ENCODE measurements at regions not wholly inside any gene's neighbourhood (a gene's known extent, or its start where the extent isn't known, plus 50 kb on each side); places are given as distances from the start of the nearest gene placed in this dataset.

GRCh38 chr1:115409094-115410015, 71.3 kb upstream of the NGF start (continued):
- TF ChIP-seq ZFAT (CRISPR knock-in tag; conservative IDR thresholded peaks at IDR 0.05) (no peak), ZNF552 (CRISPR knock-in tag; IDR thresholded peaks at IDR 0.05; ENCODE audit: borderline replicate concordance) (no peak), REPIN1 (CRISPR knock-in tag; IDR thresholded peaks at IDR 0.05; ENCODE audit: borderline replicate concordance, low read depth) (no peak), KDM3A (CRISPR knock-in tag; IDR thresholded peaks at IDR 0.05; ENCODE audit: low read depth) (no peak)
- TF ChIP-seq, protein P1, sequence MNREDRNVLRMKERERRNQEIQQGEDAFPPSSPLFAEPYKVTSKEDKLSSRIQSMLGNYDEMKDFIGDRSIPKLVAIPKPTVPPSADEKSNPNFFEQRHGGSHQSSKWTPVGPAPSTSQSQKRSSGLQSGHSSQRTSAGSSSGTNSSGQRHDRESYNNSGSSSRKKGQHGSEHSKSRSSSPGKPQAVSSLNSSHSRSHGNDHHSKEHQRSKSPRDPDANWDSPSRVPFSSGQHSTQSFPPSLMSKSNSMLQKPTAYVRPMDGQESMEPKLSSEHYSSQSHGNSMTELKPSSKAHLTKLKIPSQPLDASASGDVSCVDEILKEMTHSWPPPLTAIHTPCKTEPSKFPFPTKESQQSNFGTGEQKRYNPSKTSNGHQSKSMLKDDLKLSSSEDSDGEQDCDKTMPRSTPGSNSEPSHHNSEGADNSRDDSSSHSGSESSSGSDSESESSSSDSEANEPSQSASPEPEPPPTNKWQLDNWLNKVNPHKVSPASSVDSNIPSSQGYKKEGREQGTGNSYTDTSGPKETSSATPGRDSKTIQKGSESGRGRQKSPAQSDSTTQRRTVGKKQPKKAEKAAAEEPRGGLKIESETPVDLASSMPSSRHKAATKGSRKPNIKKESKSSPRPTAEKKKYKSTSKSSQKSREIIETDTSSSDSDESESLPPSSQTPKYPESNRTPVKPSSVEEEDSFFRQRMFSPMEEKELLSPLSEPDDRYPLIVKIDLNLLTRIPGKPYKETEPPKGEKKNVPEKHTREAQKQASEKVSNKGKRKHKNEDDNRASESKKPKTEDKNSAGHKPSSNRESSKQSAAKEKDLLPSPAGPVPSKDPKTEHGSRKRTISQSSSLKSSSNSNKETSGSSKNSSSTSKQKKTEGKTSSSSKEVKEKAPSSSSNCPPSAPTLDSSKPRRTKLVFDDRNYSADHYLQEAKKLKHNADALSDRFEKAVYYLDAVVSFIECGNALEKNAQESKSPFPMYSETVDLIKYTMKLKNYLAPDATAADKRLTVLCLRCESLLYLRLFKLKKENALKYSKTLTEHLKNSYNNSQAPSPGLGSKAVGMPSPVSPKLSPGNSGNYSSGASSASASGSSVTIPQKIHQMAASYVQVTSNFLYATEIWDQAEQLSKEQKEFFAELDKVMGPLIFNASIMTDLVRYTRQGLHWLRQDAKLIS (CRISPR knock-in tag; IDR thresholded peaks at IDR 0.05): no peak

- intact Hi-C loops (cut with micrococcal nuclease; ENCODE audit: unreplicated experiment): no loop called here
- Histone ChIP-seq H3K27ac (ENCODE audit: extremely low read length, insufficient read depth, low read length) (no peak overlapping the region), H4K20me1 (ENCODE audit: insufficient read depth, low read length) (no peaks in the 10 kb centered on the region), H3K36me3 (replicated peaks in 1 of 2; ENCODE audit: control insufficient read depth in 1 of 2, insufficient read depth in 2 of 2, low read length in 2 of 2) (no peaks in the 10 kb centered on the region), H3K4me1 (ENCODE audit: insufficient read depth, low read length) (no peaks in the 10 kb centered on the region), H3K79me2 (ENCODE audit: insufficient read depth, low read length) (no peaks in the 10 kb centered on the region), H2AFZ (ENCODE audit: low read length) (no peak overlapping the region), H3K27me3 (ENCODE audit: control insufficient read depth in 1 of 2, insufficient read depth in 2 of 2, low read length in 2 of 2) (no peaks in the 10 kb centered on the region), H3K4me2 (ENCODE audit: low read depth, low read length) (no peak overlapping the region), H3K9me3 (ENCODE audit: low read length) (no peaks in the 10 kb centered on the region), H3K9ac (ENCODE audit: insufficient read depth, low read depth, low read length) (no peak overlapping the region), H3K4me3 (replicated peaks in 1 of 3; ENCODE audit: insufficient read depth in 1 of 3, low read depth in 2 of 3, low read length in 3 of 3) (no peak overlapping the region)
- ATAC-seq: no peak
- BruUV-seq (replicated peaks): no TSS peak
- in situ Hi-C loops (cut with HindIII; ENCODE audit: extremely low pct_ligation_motif_present, low pct_unique_long_range_greater_than_20kb): no loop called here
- WGBS (ENCODE audit: low lambda C conversion rate): 100% methylated on average over 1 of the region's 1 CpG
- DNase-seq (ENCODE audit: low spot score): no peak
- CTCF ChIA-PET (ENCODE audit: low intra/inter-chr PET ratio, low total read pairs): no interaction called here
- POLR2A ChIA-PET: no interaction called here
- TF ChIP-seq ZNF770 (CRISPR knock-in tag; IDR thresholded peaks at IDR 0.05) (no peak), RARA (CRISPR knock-in tag; IDR thresholded peaks at IDR 0.05) (no peak)
- FAIRE-seq: no peak
Observed at GRCh38 chr1:115408533-115408932, 70.5 kb upstream of the NGF start.

All from HepG2 (cell line).